Adrenal gland (tissue), 5 donors: ENCODE measurements at regions not wholly inside any gene's neighbourhood (a gene's known extent, or its start where the extent isn't known, plus 50 kb on each side); places are given as distances from the start of the nearest gene placed in this dataset.

Source experiments
- POLR2A ChIP-seq, 2 donors: fragments of 450-650 bp; IDR thresholded peaks; one replicate each; pipeline ENCODE4 v1.6.1; 2017; ENCODE audit warnings: antibody characterized with exemption in 2 of 2, mild to moderate bottlenecking in 2 of 2, moderate library complexity in 1 of 2
- TF ChIP-seq, protein P1 (sequence below), 6 experiments: fragments of 450-650 bp in 4 of 6; fragments of 200-600 bp in 2 of 6; sonication (generic) in 1 of 6; IDR thresholded peaks; 1 replicate in 5 of 6; 2 replicates in 1 of 6; pipeline versions ENCODE4 v1.5.1 to v1.8.0; 2016 to 2021; ENCODE audit warnings: antibody characterized with exemption in 6 of 6, mild to moderate bottlenecking in 2 of 6, moderate library complexity in 1 of 6
- donor health status: DM: no; HTN: no; CAD: no.

DNA sequence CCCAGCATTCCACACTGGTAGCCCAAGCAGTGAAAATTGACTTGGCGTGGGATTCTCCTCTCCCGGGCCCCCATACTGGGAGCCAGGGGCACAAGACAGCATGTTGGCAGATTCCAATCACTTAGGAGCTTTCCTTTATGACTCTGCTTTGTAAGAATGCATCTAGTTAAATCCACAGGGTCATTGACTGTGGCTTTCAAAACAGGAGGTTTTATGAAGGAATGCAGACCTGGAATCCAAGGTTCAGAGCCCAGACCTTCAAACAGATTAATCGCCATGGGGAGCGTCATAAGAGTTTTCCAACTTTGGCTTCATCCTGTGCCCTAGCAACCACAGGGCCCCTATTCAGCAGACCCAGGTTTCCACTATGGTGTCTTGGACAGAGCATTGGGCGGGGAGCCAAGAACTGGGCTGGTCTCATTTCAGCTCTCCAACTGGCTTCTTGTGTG lies 76.4 kb upstream of the RMST start:
- TF ChIP-seq, protein P1, sequence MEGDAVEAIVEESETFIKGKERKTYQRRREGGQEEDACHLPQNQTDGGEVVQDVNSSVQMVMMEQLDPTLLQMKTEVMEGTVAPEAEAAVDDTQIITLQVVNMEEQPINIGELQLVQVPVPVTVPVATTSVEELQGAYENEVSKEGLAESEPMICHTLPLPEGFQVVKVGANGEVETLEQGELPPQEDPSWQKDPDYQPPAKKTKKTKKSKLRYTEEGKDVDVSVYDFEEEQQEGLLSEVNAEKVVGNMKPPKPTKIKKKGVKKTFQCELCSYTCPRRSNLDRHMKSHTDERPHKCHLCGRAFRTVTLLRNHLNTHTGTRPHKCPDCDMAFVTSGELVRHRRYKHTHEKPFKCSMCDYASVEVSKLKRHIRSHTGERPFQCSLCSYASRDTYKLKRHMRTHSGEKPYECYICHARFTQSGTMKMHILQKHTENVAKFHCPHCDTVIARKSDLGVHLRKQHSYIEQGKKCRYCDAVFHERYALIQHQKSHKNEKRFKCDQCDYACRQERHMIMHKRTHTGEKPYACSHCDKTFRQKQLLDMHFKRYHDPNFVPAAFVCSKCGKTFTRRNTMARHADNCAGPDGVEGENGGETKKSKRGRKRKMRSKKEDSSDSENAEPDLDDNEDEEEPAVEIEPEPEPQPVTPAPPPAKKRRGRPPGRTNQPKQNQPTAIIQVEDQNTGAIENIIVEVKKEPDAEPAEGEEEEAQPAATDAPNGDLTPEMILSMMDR (IDR thresholded peaks at IDR 0.05) = no peak
- TF ChIP-seq POLR2A (IDR thresholded peaks at IDR 0.05) = no peak
